Hematopoietic multipotent progenitor cell treated with erythropoietin and hydrocortisone succinate and interleukin-3 and kit ligand, for 6 days (in vitro differentiated cells): ENCODE measurements at regions not wholly inside any gene's neighbourhood (a gene's known extent, or its start where the extent isn't known, plus 50 kb on each side); places are given as distances from the start of the nearest gene placed in this dataset.
A peak's percentile ranks its signal among the peaks of the same experiment; 100 is the strongest.
"Not testable (repeated sequence)": the region's sequence is repeated elsewhere in the genome, so short reads cannot be mapped to it uniquely, and the experiment has no call there.

Experiments
- DNase-seq: peaks from one replicate; pipeline ENCODE4 v3.0.0-alpha.2; 2015

DNA sequence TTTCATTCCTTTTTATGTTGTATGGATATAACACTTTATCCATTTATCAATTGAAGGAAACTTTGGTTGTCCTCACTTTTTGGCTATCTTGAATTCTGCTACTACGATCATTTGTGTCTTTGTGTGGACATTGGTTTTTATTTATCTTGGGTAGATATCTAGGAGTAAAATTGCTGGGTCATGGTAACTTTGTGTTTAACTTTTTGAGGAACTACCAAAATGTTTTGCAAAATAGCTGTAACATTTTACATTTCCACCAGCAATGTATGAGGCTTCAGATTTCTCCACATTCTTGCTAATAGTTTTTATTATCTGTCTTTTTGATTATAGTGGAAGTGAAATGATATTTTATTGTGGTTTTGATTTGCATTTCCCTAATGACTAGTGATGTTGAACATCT lies 55.6 kb downstream of the TLNRD1 start:
- DNase-seq, result peak; percentile 63

DNA sequence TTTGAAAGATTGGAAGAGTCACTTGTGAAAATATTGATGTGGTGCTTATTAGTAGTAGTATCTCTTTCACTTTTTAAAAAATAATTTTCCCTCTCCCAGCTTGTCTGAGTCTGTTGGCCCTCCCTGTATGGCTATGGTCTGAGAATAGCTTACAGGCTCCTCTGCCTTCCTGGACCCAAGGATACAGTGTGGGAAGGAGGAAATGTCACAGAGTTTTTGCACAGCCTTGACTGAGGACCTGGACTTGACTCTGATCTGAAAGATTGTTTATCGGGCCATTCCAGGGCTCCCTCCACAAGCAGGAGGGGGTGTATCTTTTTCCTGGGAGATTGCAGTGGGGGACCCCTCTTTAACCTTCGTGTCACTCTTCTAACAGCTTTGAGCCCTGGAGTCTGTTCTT lies 59.7 kb downstream of the TLNRD1 start:
- no peak for DNase-seq

DNA sequence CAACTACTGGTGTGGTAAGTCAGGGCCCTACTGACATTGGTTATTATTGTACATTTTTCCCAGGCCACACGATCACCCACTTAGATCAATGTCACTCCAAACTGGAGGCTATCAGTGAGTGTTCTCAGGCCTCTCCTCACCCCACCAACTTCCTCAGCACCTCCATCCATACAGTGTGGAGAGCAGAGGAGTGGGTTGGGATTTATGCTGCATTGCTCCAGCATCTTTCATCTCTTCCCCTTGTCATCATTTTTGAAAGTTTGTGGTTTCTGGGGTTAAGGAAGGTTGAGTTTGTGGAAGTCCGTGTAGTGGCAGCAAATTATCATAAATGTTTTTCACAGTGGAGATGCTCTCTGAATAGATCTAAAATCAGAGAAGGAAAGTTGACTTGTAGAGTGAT lies 60.2 kb downstream of the TLNRD1 start:
- DNase-seq, result no peak

DNA sequence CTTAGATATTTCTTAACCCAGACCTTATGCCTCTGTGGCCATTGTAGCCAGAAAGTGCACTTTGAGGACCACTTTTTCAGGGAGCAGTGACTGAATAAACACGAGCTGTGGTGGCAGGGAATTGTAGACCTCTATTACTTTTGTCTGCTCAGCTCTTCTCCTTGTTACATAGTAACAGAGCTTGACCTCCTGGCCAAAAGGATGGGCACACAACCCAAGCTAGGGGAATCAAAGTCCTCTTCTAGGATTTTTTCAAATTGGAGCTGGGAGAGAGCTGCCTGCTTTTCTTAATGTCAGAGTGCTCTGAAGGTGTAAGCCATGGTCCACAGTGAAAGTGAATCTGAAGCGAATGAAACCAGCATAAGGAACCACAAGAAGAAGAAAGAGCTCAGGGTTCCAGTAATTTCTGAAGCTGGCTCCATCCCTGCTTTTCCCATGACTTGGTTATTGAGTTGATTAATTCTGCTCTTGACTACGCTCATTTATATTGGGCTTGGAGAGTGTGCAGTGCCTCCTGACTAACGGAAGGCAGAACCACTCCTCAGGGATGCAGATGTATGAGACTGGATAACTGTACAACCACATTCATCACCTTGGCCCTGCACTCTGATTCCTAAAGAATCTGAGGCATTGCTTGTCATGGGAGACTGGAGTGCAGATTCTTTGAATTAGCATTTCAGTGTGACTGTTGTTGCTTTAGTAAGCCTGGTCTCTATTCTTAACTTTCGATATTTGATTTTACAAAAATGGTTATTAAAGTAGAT lies 60.9 kb downstream of the TLNRD1 start:
- DNase-seq, result no peak

DNA sequence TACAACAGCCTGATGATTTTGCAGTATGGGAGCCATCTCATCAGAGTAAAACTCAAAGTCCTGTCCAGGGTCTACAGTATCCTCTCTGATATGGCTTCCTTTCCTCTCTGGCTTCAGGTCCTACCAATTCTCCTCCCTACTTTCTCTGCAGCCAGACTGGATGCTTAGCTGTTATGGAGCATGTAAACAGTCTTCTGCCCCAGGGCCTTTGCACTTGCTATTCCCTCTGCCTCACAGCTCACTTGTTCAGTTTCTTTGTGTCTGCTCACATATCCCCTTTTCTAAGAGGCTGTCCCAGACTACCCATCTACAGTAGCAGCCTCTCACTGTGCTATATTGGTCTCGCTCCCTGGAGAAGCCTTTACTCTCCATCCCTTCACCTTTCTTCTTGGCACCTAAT lies 62.2 kb downstream of the TLNRD1 start:
- no peak for DNase-seq

DNA sequence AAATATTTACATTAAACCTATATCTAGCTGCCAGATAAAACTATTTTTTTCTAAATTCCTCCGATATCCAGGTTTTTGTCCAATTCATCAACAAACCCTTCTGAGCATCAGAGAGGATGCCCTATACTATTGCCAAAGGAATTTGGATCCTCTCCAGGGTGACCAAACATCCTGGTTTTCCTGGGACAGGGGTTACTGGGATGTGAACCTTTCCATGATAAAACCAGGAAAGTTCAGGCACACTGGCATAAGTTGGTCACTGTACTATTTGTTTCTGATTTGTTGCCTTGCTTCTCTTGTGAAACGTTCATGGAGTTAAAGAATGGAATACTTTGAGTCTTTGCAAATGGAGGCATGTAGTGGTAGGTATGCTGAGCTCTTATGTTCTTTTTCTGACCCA lies 63.5 kb downstream of the TLNRD1 start:
- DNase-seq, result no peak

DNA sequence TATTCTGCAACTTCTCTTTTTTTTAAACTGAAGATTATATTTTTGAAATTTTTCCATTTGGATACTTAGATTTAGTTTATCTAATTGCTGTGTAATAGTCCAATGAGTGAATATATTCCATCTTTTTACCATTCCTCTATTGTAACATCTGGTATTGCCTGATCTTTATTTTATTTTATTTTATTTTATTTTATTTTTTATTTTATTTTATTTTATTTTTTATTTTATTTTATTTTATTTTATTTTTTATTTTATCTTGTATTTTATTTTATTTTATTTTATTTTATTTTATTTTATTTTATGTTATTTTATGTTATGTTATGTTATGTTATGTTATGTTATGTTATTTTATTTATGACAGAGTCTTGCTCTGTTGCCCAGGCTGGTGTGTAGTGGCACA lies 66.5 kb upstream of the CFAP161 start:
- DNase-seq, result not testable (repeated sequence)

DNA sequence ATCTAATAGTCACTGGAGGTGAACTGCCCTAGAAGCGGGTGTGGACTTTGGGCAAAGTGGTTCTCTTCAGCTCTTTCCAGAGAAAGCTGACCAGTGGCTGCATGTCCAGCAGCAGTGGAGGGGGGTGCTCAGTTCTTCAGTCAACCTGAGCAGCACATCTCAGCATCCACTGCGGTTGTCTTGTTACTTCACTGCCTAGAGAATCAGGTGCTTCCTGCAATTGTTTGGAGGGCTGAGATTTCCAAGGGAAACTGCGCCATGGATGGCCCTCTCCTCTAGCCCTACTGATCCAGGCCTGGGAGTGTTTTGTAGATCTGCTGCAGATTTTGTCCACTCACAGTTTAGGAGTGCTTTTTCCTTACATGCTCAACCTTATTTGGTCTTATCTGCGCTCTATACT lies 65.6 kb upstream of the CFAP161 start:
- DNase-seq, result no peak

DNA sequence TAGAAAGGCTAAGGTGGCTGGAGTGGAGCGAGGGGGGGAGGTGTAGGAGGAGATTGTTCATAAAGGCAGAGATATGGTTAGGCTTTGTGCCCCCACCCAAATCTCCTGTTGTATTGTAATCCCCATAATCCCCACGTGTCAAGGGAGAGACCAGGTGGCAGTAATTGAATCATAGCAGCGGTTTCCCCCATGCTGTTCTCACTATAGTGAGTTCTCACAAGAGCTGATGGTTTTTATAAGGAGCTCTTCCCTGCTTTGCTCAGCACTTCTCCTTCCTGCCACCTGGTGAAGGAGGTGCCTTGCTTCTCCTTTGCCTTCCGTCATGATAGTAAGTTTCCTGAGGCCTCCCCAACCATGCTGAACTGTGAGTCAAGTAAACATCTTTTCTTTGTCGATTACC lies 64.7 kb upstream of the CFAP161 start:
- no peak for DNase-seq

DNA sequence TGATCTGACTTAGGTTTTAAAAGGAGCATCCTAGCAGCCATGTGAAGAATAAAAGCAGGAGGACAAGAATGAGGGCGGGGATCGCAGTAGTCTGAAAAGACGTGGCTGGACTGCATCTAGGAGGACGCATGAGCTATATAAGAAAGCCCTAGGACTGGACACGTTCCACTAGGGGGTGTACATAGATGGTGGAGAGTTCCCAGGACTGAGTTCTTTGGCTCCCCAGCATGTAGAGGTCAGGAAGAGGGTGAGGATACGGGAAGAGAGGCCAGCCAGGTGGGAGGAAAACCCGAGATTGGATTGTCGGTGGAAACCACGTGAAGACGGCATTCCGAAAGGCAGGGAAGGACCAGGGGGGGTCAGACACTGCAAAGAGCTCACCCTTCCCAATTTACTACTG lies 64.2 kb upstream of the CFAP161 start:
- no peak for DNase-seq

DNA sequence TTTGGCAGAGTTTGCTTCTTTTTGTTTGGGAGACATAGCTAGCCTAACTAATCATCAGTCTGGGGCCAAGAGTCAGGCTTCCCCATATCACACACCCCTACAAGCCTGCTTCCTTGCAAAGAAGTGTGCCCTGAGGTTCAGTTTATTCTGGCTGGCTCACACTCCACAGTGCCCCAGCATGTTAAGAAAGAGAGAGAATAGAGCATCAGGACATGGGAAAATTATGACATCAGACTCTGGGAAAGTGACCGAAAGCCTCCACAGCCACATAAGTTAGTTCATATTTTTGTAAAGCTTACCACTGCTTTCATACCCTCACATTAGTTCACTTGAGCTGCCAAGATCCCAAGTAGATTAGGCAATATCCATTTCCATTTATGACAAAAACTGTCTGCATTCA lies 63.0 kb upstream of the CFAP161 start:
- no peak for DNase-seq

DNA sequence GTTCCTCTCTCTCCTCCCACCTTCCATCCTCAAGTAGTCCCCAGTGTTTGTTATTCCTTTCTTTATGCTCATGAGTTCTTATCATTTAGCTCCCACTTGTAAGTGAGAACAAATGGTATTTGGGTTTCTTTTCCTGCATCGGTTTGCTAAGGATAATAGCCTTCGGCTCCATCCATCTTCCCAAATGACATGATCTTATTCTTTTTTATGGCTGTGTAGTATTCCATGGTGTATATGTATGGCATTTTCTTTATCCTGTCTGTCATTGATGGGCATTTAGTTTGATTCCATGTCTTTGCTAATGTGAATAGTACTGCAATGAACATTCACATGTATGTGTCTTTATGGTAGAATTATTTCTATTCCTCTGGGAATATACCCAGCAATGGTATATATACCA lies 62.4 kb upstream of the CFAP161 start:
- DNase-seq, result no peak

DNA sequence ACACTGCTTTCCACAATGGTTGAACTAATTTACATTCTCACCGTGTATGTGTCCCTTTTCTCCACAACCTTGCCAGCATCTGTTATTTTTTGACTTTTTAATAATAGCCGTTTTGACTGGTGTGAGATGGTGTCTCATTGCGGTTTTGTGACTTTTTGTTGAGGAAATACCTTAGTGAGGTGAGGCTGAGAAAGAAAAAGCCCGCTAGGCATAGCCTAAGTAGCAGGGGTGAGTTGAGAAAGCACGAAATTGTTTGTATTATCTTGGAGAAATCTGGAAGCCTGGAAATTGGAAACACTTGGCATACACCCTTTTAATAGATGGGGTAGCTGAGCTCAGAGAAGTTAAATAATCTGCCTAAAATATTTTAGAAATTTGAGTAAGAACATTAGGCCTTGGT lies 61.5 kb upstream of the CFAP161 start:
- no peak for DNase-seq

DNA sequence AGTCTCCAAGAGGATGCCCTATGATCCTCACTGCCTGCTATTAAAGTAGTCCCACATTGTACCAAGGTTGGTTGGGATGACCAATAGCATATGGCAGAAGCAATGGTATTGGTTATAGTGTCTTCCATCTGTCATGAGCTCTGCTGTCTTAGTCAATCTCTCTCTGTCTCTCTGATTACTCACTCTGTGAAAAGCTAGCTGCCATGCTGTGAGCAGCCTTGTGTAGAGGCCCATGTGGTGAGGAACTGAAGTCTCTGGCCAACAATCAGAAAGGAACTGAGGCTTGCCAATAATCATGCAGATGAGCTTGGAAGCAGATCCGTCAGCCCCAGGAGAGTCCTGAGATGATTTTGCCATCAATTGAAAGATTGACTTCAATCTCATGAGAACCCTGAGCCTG lies 60.3 kb upstream of the CFAP161 start:
- DNase-seq, result no peak

DNA sequence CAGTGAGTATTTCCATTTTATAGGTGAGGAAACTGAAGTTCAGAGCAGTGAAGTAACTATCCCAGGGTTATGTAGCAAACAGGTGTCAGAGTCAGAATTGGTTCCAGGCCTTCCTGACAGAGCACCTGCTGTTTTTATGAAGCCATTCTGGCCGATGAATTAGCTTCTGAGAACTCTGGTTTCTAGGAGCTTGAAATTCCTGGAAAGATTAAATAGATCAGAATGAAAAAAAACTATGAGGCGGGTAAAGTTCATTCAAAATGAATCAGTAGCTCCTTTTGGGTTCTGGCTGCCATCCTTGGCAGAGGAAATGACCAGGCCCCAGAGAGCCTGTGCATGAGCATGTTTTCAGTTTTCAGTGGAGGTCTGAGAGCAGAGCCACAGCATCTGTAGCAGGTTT lies 59.3 kb upstream of the CFAP161 start:
- DNase-seq, result no peak

DNA sequence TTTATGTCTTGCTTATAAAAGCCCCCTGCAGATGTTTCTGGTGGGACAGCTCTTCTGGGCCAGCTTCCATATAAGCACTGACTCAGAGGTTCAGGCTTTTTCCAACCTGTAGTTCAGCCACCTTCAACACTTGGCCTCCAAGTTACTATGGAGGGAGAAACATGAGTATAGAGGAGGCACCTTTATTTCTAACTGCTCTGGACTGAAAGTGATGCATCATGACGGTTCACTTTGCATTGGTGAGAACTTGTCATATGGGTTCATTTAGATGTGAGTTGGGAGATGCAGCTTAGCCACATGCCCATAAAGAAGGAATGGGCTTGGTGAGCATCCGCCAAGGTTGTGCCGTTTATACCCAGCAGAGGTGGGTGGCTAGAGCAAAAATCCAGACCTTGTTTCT lies 58.8 kb upstream of the CFAP161 start:
- no peak for DNase-seq

DNA sequence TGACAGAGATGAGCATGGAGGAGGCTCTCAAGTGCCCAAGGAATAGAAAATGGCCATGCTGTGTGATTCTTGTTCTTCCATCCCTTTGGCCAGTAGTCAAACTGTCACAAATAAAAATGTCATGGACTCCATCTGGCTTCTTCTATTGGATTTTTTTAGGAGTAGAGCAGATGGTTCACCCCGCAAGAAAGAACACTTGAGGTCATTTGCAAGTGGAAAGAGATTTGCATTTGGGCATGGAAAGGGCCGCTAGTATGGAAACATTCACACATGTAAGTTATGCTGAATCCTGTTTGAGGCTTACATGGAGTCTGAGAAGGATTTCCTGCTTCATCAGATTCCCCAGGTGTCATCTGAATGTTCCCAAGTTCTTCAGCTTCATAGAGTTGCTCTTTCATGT lies 53.1 kb upstream of the CFAP161 start:
- DNase-seq, result no peak

DNA sequence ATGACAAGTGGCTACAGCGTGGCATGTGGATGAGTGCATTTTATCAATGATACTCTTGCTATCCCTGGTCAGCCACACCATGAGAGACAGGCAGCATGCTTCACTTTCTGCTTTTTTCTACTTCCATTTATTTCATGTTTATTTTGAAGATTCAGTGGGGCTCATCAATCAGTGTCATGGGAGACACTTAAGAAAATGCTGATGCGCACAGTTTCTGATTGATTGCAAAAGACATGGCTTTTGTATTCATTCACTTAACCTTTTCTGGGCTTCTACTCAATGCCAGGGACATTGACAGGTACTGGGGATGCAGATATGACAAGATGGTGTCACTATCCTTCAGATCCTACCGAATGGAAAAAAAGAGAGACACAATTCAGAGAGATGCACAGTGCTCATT lies 50.9 kb upstream of the CFAP161 start:
- DNase-seq, result no peak
